SU-DHL-6 (cell line): ENCODE measurements at regions not wholly inside any gene's neighbourhood (a gene's known extent, or its start where the extent isn't known, plus 50 kb on each side); places are given as distances from the start of the nearest gene placed in this dataset.

Experiments
- CTCF ChIP-seq: fragments of 200-600 bp; sonication (generic); IDR thresholded peaks from one replicate; pipeline ENCODE4 v1.5.1; 2017; ENCODE audit warnings: antibody characterized with exemption, mild to moderate bottlenecking, low read length, moderate library complexity; ENCODE audit not compliant: insufficient read depth, poor library complexity, severe bottlenecking
- EZH2phosphoT487 ChIP-seq: fragments of 200-600 bp; sonication (generic), shearing (Covaris generic); conservative IDR thresholded peaks from 2 replicates; pipeline ENCODE4 v1.6.1; 2018; ENCODE audit warnings: mild to moderate bottlenecking, antibody characterized with exemption, low read length, moderate library complexity, mixed read lengths

- TF ChIP-seq CTCF (no peak), EZH2phosphoT487 (no peak)
Observed at GRCh38 chr9:92171281-92171680, 56.1 kb upstream of the SPTLC1 start.
